Psoas muscle (tissue), 7 donors: ENCODE measurements at regions not wholly inside any gene's neighbourhood (a gene's known extent, or its start where the extent isn't known, plus 50 kb on each side); places are given as distances from the start of the nearest gene placed in this dataset.

Source experiments
- ATAC-seq, 4 donors: fragments of 200-7000 bp; cut with Tn5 transposase; one replicate each; pipeline ENCODE4 v1.9.1; 2020; ENCODE audit warnings: moderate library complexity in 3 of 4, mild to moderate bottlenecking in 2 of 4
- DNase-seq, 2 donors: peaks; one replicate each; pipeline ENCODE4 v3.0.0-alpha.2; 2020
- H3K27ac ChIP-seq: fragments of 200-600 bp; one replicate; pipeline ENCODE4 v1.8.0; 2022
- H3K27me3 ChIP-seq, 3 donors: fragments of 200-600 bp in 1 of 3; one replicate each; pipeline versions ENCODE4 v1.6.1 to v1.8.0; 2013 to 2022; ENCODE audit warnings: low read length in 2 of 3, mild to moderate bottlenecking in 2 of 3, moderate library complexity in 1 of 3; ENCODE audit not compliant: insufficient read depth in 3 of 3
- H3K36me3 ChIP-seq, 2 donors: fragments of 200-600 bp in 1 of 2; one replicate each; pipeline versions ENCODE4 v1.6.1 to v1.8.0; 2013 to 2022; ENCODE audit warnings: low read depth in 1 of 2, mild to moderate bottlenecking in 1 of 2, moderate library complexity in 1 of 2; ENCODE audit not compliant: insufficient read depth in 1 of 2
- H3K4me1 ChIP-seq: fragments of 200-600 bp; one replicate; pipeline ENCODE4 v1.8.0; 2022
- H3K4me3 ChIP-seq: fragments of 200-600 bp; one replicate; pipeline ENCODE4 v1.8.0; 2022; ENCODE audit warnings: mild to moderate bottlenecking
- H3K9me3 ChIP-seq: fragments of 200-600 bp; one replicate; pipeline ENCODE4 v1.8.0; 2022
- CTCF ChIP-seq: fragments of 200-600 bp; IDR thresholded peaks from one replicate; pipeline ENCODE4 v1.8.0; 2022; ENCODE audit warnings: antibody characterized with exemption
- WGBS, 3 donors: extraction: QIAGEN DNeasy Blood & Tissue Kit; methylation state at CpG; one replicate each; pipeline versions ENCODE4 v1.1.6 to v1.1.7; 2013; 5-methylcytosine and 5-hydroxymethylcytosine counted together
- intact Hi-C, 2 donors: fragments of 100-400 bp; cut with DNase I; formaldehyde crosslinking; loops; one replicate each; pipeline versions ENCODE4 v1.11.0 to v1.14.2; 2022
- donor health status: healthy with polysubstance abuse.
- donor health status: DM: no; HTN: no; CAD: no; lungs with moderate emphysema.
- donor health status: Bipolar disorder and iron deficiency.
- donor health status: healthy.
- donor health status: DM: yes; HTN: yes; CAD: no.
- donor health status: DM: no; HTN: no; CAD: no.
- donor health status: DM: yes; HTN: yes; CAD: no.

- TF ChIP-seq CTCF = no peak
- Histone ChIP-seq H3K27me3 (no peaks in the 10 kb centered on the region), H3K4me1 (no peaks in the 10 kb centered on the region), H3K9me3 (no peaks in the 10 kb centered on the region), H3K36me3 (no peaks in the 10 kb centered on the region), H3K27ac (no peak overlapping the region), H3K4me3 (no peak overlapping the region)
- no peak for ATAC-seq
- WGBS, 3 donors = 30 to 38% (median 32%) methylated on average over 2 of the region's 2 CpGs
- no peak for DNase-seq
- intact Hi-C loops = no loop called here
Measured at GRCh38 chr11:15558513-15559181, 443.9 kb downstream of the INSC start.

GRCh38 chr11:15560689-15561467, 446.2 kb downstream of the INSC start:
- TF ChIP-seq CTCF = no peak
- no peak overlapping the region for H3K27ac ChIP-seq
- H3K9me3 ChIP-seq = no peaks in the 10 kb centered on the region
- 95 to 97% (median 96%) methylated on average over 40 to 52 of the region's 52 CpGs for WGBS, 3 donors
- H3K27me3 ChIP-seq = no peaks in the 10 kb centered on the region
- no peak for DNase-seq
- no peak overlapping the region for H3K4me3 ChIP-seq
- H3K36me3 ChIP-seq = no peaks in the 10 kb centered on the region
- intact Hi-C loops = no loop called here
- no peaks in the 10 kb centered on the region for H3K4me1 ChIP-seq
- ATAC-seq = no peak

- no peak overlapping the region for H3K27ac ChIP-seq
- ATAC-seq = no peak
- intact Hi-C loops = no loop called here
- no peaks in the 10 kb centered on the region for H3K27me3 ChIP-seq
- H3K36me3 ChIP-seq = no peaks in the 10 kb centered on the region
- DNase-seq = no peak
- H3K4me3 ChIP-seq = no peak overlapping the region
- H3K4me1 ChIP-seq = no peaks in the 10 kb centered on the region
- TF ChIP-seq CTCF = no peak
- no peaks in the 10 kb centered on the region for H3K9me3 ChIP-seq
- WGBS, 3 donors = 93 to 97% (median 97%) methylated on average over 4 of the region's 4 CpGs
Measured at GRCh38 chr11:15562230-15562629, 447.5 kb downstream of the INSC start.

GRCh38 chr11:15563054-15563453, 448.3 kb downstream of the INSC start:
- H3K27ac ChIP-seq = no peak overlapping the region

More at GRCh38 chr11:15563054-15563453, 448.3 kb downstream of the INSC start:
- H3K4me3 ChIP-seq = no peak overlapping the region
- ATAC-seq = no peak
- no peaks in the 10 kb centered on the region for H3K4me1 ChIP-seq
- H3K27me3 ChIP-seq = no peaks in the 10 kb centered on the region
- no peaks in the 10 kb centered on the region for H3K36me3 ChIP-seq
- 41 to 51% (median 46%) methylated on average over 3 of the region's 3 CpGs for WGBS, 3 donors
- TF ChIP-seq CTCF = no peak
- intact Hi-C loops = no loop called here
- no peak for DNase-seq
- no peaks in the 10 kb centered on the region for H3K9me3 ChIP-seq
